COLO829 (cell line): ENCODE measurements at regions not wholly inside any gene's neighbourhood (a gene's known extent, or its start where the extent isn't known, plus 50 kb on each side); places are given as distances from the start of the nearest gene placed in this dataset.
"Not testable (repeated sequence)": the region's sequence is repeated elsewhere in the genome, so short reads cannot be mapped to it uniquely, and the experiment has no call there.

Experiments used
- DNase-seq: peaks from one replicate; pipeline ENCODE4 v3.0.0; 2012; ENCODE audit warnings: low spot score

DNA sequence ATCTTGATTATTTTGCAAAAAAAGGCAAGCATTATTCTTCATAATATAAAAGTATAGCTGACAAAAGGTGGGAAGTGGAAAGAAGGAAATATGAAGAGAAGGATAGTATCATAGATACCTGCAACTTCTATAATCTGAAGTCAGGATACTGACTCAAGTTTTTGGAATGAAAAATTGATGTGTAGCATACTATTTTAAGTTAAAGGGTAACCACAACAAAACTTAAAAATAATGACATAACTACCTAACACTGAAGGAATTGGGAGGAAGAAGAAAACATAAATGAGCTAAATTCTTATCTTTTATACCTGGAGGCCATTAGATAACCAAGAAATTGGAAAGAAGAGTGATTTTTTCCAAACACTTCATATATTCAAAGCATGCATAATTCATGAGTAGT lies 51.8 kb upstream of the TLE1 start:
- DNase-seq = no peak

DNA sequence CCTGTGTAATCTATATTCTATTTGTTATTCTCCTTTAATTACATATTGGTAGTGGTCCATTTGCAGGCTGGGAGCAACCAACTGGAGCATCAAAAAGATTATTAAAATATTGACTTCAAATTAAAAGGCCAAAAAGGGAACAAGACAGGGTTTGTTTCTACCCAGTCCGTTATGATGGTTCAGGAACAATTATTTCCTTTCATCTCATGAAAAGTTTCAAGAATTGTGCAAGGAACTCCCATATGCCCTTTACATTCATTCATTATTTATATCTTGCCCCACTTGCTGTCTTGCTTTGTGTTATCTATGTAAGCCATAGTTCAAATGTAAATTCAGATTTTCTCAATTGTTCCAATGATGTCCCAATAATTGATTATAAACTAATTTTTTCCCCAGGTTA lies 58.7 kb upstream of the TLE1 start:
- peak; percentile 50 for DNase-seq

DNA sequence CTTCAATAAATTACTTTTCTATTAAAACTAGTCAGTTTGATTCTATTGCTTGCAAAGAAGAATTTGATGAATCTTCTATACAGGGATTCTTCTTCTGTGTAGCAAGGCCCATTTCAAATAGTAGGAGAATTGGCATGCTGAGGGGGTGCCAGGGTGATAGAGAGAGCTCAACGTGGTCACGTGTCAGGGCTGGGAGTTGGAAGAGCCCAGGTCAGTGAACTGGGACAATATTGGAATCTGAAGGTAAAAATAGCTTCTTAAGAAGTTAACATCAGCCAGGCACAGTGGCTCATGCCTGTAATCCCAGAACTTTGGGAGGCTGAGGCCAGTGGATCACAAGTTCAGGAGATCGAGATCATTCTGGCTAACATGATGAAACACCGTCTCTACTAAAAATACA lies 64.1 kb upstream of the TLE1 start:
- no peak for DNase-seq

DNA sequence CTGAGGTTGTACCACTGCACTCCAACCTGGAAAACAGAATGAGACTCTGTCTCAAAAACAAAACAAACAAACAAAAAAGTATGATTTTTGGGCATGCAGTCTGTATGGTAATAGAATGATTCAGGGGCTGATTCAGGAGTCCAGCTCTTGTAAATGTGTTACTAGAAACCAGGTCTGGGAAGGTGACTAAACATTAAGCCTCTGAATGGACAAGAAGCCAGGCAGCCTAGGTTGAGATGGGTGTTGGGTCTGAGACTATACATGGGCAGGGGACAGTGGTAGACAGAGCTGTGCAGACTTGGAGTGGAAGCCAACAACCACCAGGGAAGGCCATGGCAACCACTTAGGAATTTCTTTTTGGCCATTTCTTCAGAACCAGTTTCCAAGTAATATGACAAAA lies 64.9 kb upstream of the TLE1 start:
- DNase-seq = no peak

DNA sequence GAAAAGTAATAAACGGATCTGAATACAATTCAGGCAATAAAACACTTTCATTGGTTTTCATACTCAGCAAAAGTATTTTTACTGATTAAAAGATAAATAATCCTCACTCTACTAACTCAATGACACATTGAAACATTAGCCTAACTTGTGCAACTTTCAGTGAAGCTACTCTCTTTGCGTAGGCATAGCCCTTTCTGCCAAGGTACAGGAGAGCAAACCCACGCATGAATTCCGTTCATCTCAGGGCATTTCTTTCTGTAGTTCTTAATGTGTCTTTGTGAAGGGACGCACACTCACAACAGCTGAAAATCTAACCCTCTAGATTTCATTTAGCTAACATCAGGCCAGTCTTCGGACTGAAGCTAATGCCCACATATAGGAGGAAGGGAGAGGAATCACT lies 66.4 kb upstream of the TLE1 start:
- no peak for DNase-seq

DNA sequence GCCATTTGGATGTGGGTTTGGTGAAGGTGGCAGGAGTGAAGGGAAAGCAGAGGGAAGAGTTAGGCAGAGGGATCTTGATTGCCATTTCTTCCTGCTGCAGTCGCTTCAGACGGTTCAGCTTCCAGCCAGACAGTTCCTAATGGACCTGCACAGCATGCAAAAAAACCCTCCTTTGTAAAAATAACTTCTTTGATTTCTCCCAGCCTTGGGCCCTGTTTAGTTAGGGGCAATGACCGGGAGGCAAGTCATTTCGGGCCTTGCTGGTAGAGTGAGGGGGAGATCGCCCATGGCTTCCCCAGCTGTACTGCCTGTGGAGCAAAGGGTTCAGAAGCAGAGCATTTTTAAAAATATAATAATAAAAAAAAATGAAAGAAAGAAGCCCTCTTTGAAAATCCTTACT lies 67.2 kb upstream of the TLE1 start:
- no peak for DNase-seq

GRCh38 chr9:81758123-81758797 lies 68.9 kb upstream of the TLE1 start:
- no peak for DNase-seq

- peak; percentile 16 for DNase-seq
These were observed 70.4 kb upstream of the TLE1 start for GRCh38 chr9:81759680-81760215.

- DNase-seq = no peak
These were observed 78.6 kb upstream of the TLE1 start for GRCh38 chr9:81767921-81768320.

DNA sequence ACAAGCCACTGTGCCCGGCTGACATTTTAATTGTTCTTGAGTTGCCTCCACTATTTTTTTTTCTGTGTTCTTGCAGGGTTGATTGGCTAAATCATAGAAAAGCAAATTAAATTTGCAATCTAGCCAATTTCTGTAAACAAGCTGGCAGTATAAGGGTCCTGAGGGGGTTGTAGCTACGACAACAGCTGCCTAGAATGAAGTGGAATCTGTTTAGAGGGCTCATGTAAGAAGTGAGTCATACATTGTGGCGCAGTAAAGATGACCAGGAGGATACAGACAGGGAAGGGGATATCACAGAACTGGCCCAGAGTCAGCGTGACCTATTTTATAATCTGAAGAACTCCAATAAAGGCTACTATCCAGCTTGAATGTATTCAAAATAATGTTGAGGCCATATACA lies 82.2 kb upstream of the TLE1 start:
- peak; percentile 84 for DNase-seq

DNA sequence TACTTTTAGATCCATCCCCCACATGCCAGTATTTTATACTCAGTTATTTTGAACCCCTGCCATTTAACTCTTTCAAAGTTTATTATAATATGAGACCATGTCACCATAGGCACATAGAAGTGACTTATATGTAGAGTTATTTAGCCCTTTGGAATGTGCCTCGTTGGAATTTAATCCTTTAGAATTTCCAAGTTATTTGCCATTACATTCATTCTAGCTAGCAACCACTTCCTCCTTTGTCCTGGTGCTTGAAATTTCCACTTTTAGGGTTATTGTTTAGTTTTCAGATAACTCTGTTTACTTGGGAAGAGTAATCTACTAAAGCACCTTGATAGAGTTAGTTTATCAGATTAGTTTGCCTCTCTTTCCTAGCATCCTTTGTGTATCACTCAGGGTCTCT lies 82.8 kb upstream of the TLE1 start:
- DNase-seq = no peak

- DNase-seq = no peak
These were observed 87.0 kb upstream of the TLE1 start for GRCh38 chr9:81776390-81776789.

- DNase-seq = no peak
These were observed 87.5 kb upstream of the TLE1 start for GRCh38 chr9:81776834-81777233.

DNA sequence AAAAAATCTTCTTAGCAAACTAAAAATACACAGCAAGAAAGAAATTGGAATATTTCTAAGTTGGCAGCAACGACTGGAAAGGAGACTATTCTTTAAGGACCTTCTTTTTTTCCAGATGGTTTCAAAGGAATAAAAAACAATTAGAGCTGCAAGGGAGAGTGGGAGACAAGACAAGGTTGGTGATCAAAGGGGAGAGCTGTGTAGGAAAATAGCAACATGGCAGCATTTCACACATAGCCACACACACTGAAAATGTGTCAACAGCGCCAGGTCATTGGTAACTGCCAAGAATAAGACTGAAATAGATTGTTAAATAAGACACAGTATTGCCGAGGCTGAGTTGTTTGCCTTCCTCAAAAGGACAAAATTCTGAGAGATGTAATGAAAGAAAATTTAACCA lies 88.1 kb upstream of the TLE1 start:
- DNase-seq = no peak

DNA sequence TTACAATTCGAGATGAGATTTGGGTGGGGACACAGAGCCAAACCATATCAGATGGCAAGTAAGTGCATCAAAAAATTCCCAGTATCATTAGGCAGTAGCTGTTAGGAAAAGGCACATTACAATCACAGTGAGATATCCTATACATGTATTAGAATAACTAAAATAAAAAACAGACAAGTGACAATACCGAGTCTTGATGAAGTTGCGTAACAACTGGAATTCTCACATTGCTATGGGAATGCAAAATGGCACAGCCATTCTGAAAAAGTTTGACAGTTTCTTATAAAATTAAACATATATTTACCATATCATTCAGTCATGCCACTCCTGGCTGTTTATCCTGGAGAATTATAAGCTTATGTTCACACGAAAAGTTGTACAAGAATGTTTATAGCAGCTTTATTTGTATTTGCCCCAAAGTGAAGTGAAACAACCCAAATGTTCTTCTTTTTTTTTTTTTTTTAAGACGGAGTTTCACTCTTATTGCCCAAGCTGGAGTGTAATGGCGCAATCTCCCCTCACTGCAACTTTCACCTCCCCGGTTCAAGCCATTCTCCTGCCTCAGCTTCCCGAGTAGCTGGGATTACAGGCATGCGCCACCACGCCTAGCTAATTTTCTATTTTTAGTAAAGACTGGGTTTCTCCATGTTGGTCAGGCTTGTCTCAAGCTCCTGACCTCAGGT lies 93.1 kb upstream of the TLE1 start:
- DNase-seq = no peak

GRCh38 chr9:81787747-81788632 lies 98.6 kb upstream of the TLE1 start:
- no peak for DNase-seq

DNA sequence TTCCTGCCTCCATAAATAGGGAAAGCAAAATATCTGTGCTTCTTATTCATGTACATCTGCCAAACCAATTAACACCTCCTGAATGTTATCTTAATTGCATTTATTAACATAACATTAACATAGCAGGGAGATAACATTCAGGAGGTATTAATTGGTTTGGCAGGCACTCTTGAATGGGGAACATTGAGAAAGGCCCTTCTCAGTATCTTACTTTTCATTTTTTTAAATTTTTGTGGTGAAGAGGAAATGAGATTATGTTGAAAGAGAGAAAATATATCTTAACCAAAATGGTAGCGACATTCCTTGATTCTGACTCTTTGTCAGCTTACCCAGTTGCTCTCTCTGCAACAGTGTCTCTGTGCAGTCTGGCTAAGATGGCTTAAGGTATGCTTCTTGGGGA lies 100.4 kb upstream of the TLE1 start:
- DNase-seq = no peak

- no peak for DNase-seq
These were observed 100.8 kb upstream of the TLE1 start for GRCh38 chr9:81790166-81790565.

DNA sequence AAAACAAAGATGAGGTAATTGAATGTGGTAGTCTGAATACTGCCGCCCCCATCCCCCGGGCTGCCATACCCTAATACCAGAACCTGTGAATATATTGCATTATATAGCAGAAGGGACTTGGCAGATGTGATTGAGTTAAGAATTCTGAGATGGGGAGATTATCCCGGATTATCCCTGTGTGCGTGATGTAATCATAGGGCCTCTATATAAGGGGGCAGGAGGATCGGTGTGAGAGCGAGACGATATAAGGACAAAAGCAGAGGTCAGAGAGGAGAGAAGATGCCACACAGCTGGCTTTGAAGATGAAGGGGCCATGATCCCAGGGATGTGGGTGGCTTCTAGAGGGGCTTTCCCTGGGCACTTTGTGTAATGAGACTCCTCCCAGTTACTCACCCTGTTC lies 101.7 kb upstream of the TLE1 start:
- DNase-seq = no peak

GRCh38 chr9:81798606-81799005 lies 109.3 kb upstream of the TLE1 start:
- no peak for DNase-seq

- no peak for DNase-seq
These were observed 111.8 kb upstream of the TLE1 start for GRCh38 chr9:81801190-81801589.

DNA sequence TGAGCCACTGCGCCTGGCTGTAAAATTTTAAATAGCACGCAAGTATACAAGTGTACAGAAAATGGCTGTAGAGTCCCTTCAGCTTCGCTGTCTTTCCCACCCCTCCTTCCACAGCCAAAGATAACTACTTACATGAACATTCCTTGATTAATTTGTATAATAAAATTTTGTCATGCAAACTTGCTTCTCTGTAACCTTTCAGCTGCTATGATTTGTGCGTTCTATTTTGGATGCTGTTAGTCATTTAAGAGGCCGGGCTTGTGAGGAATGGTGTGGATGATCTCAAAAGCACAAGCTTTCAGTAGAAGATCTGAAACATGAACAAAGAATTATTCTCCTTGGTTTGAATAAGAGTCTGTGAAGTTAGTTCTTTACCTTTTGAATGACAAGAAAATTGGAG lies 115.0 kb upstream of the TLE1 start:
- DNase-seq = no peak

DNA sequence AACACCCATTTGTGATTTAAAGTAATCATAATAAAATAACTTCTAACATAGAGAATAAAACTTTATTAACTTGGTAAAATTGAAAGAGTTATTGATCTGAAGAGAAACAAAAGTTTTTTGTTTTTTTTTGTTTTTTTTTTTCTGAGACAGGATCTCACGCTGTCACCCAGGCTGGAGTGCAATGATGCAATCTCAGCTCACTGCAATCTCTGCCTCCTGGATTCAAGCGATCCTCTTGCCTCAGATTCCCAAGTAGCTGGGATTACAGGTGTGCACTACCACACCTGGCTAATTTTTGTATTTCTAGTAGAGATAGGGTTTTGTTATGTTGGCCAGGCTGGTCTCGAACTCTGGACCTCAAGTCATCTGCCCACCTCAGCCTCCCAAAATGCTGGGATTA lies 116.5 kb upstream of the SPATA31D4 start:
- DNase-seq = not testable (repeated sequence)
